UCSD-AML1 (cell line): ENCODE measurements at regions not wholly inside any gene's neighbourhood (a gene's known extent, or its start where the extent isn't known, plus 50 kb on each side); places are given as distances from the start of the nearest gene placed in this dataset.

ENCODE experiments used
- DNase-seq: peaks from one replicate; lab custom pipeline; 2025; ENCODE audit not compliant: unreplicated experiment; lab: John Stamatoyannopoulos, UW

DNA sequence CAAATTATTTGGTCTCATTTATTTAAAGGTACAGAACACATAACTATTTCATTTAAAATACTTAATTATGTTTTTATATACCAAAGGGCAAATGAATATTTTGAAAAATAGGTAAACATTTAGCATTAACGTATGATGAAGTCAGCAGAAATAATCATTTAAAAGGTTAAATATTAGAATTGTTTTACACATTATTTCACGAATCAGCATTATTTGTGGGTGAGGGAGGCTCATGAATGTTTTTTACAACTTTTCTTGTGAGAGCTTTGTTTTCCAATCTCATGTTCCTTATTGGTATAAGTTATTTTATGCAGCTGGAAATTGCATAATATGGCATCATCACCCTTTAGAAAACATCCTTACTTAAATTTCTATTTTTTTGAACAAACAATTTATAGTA is 73.9 kb upstream of the FSTL5 start:
- no peak for DNase-seq

DNA sequence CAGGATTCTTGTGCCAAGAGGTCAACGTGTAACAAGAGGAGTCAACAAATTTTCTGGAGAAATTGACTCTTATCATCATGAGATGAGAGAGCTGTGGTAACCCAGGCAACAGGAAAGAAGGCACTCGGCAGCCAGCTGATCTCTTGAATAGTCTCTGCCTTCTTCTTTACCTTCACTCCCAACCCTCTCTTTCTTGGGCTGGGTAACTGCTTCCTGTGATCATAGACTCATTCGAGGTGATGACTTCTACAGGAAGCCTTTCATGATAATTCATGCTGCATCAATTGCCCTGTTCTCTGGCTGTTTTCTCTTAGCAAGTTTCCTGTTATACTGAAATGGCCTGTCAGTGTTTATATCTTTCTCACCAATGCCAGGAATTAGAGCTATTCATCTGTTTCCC is 70.8 kb upstream of the FSTL5 start:
- no peak for DNase-seq

DNA sequence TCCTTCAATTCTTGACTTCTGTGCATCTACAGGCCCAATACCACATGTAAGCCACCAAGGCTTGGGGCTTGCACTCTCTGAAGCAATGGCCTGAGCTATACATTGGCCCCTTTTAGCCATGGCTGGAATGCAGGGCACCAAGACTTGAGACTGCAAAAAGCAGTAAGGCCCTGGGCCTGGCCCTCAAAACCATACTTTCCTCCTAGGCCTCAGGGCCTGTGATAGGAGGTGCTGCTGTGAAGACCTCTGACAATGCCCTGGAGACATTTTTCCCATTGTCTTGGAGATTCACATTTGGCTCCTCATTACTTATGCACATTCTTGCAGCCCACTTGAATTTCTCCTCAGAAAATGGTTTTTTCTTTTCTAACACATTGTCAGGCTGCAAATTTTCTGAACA is 68.5 kb upstream of the FSTL5 start:
- DNase-seq, result no peak

DNA sequence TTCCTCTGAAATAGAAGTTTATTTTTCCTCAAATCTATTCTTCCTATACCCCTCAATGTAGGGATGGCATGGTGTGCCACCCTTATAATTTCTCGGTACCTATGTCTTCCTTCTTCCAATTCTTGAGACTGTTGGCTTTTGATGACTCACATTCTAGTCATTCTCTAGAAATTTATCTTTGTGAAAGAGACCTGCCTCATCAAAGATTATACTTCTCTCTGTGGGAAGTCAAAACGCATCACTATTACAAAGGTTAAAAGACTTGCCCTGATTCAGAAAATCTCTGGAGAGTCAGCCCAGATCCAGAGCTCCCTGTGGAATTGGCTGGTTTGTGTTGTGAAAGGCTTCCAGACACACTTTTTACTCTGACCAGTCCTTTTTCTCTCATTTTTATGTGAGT is 65.9 kb upstream of the FSTL5 start:
- no peak for DNase-seq

DNA sequence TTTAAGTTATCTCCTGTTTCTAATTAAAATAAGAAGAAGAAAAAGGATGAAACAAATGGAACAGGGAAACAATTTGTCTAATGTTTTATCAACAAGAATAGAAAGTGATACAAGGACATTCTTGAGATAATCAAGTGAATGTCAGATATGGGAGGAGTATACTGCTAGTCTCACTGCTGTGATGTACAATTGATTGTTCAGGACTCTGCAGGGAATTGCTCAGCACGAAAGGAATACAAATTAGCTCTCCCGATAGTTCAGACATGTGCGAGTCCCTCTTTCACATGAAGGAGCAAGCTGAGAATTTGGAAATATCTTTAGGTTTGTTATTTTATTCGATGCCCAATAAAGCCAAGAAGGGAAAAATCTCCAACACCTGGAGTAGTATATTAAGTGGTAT is 57.3 kb upstream of the FSTL5 start:
- no peak for DNase-seq
